ENCODE measurements at regions not wholly inside any gene's neighbourhood (a gene's known extent, or its start where the extent isn't known, plus 50 kb on each side); places are given as distances from the start of the nearest gene placed in this dataset.

DNA sequence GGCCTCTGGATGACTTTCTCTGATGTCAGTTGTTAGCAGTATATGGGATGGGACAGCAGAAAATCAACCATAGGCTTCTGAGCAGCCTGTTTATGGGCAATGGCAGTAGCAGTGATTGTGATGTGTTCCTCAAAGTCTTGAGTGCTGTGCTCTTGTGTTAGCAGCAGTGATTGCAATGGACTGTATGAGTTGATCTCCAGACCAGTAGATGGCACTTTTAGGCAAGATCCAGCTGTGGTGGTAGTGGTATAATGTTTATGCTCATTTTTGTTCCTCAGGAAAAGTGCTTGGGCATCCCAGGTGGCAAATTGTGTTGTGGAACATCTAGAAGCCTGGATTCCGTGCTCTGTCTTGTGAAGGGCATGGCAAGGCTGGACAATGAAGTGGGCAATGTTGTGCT lies 181.6 kb upstream of the SYNCRIP start:
- TF ChIP-seq, protein P1, sequence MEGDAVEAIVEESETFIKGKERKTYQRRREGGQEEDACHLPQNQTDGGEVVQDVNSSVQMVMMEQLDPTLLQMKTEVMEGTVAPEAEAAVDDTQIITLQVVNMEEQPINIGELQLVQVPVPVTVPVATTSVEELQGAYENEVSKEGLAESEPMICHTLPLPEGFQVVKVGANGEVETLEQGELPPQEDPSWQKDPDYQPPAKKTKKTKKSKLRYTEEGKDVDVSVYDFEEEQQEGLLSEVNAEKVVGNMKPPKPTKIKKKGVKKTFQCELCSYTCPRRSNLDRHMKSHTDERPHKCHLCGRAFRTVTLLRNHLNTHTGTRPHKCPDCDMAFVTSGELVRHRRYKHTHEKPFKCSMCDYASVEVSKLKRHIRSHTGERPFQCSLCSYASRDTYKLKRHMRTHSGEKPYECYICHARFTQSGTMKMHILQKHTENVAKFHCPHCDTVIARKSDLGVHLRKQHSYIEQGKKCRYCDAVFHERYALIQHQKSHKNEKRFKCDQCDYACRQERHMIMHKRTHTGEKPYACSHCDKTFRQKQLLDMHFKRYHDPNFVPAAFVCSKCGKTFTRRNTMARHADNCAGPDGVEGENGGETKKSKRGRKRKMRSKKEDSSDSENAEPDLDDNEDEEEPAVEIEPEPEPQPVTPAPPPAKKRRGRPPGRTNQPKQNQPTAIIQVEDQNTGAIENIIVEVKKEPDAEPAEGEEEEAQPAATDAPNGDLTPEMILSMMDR (conservative IDR thresholded peaks at IDR 0.05; ENCODE audit: low read depth, low read length): no peak
- no peak for TF ChIP-seq EZH2phosphoT487 (IDR thresholded peaks at IDR 0.05; ENCODE audit: borderline replicate concordance, low read length)
- TF ChIP-seq EZH2 (IDR thresholded peaks at IDR 0.05; ENCODE audit: low read length, unreplicated experiment): no peak

Measured in PC-3 (cell line).